Activated CD8-positive, alpha-beta memory T cell treated with anti-CD3 and anti-CD28 coated beads, Interleukin-2, amount 10 ng/mL, durations not matched to agents 7 days and 5 days (primary cell): ENCODE measurements at regions not wholly inside any gene's neighbourhood (a gene's known extent, or its start where the extent isn't known, plus 50 kb on each side); places are given as distances from the start of the nearest gene placed in this dataset.
A peak's percentile ranks its signal among the peaks of the same experiment; 100 is the strongest.

ENCODE experiments used
- ATAC-seq: fragments of 150-1000 bp; cut with Tn5 transposase; one replicate; pipeline ENCODE4 v1.10.0; 2021; ENCODE audit warnings: moderate library complexity
- CTCF ChIA-PET: fragments of 350-600 bp; sonication (Branson Sonifier 250); formaldehyde crosslinking; loops from one replicate; lab custom pipeline; 2021; ENCODE audit warnings: antibody characterized with exemption; lab: Charles Lee
- DNase-seq: peaks from one replicate; pipeline ENCODE4 v3.0.0-alpha.2; 2020
- H3K27ac Mint-ChIP-seq: one replicate; pipeline ENCODE4 v1.8.0; 2021; ENCODE audit warnings: mild to moderate bottlenecking, mixed read lengths
- H3K27me3 Mint-ChIP-seq: one replicate; pipeline ENCODE4 v1.8.0; 2021; ENCODE audit warnings: mixed read lengths
- H3K36me3 Mint-ChIP-seq: one replicate; pipeline ENCODE4 v1.8.0; 2021; ENCODE audit warnings: mild to moderate bottlenecking, mixed read lengths
- H3K4me1 Mint-ChIP-seq: one replicate; pipeline ENCODE4 v1.8.0; 2021; ENCODE audit warnings: mixed read lengths
- H3K4me3 Mint-ChIP-seq: one replicate; pipeline ENCODE4 v1.8.0; 2021; ENCODE audit warnings: mild to moderate bottlenecking, moderate library complexity, mixed read lengths
- H3K9me3 Mint-ChIP-seq: one replicate; pipeline ENCODE4 v1.8.0; 2022; ENCODE audit warnings: low read depth, mixed read lengths

DNA sequence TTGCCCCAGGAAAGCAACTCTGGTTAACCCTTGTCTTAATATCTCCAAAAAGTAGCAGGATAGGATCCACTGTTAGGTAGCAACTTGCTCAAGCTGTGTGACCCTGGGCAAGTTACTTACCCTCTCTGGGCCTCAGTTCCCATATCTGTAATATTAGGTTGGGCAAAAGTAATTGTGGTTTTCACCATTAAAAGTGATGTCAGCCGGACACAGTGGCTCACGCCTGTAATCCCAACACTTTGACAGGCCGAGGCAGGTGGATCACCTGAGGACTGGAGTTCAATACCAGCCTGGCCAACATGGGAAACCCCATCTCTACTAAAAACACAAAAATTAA, 179.3 kb downstream of the FOXL1 start:
- Mint-ChIP-seq H3K27ac (no peak overlapping the region), H3K4me1 (peaks cover 6% of the 10 kb centered on the region), H3K9me3 (no peaks in the 10 kb centered on the region), H3K4me3 (no peak overlapping the region), H3K27me3 (peaks cover 29% of the 10 kb centered on the region), H3K36me3 (no peaks in the 10 kb centered on the region)
- DNase-seq (no peak), ATAC-seq (no peak)
- CTCF ChIA-PET: no interaction called here

DNA sequence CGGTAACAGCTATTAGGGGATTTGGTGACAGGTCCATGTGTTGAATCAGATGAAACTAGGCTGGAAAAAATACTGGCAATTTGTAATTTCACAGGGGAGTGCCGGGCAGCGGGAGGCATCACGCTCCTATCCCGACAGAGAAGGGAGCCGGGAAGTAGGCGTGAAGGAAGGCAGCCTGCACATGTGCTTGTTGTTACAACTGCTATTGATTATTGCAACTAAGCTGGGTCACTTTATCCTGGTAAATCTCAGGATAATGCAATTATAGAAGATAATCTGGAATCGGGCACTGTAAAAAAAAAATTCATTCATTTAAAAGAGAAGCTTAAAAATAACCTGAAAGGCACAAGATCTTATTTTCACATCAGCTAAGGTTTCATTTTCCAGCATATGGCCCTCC, 180.6 kb downstream of the FOXL1 start:
- DNase-seq: no peak
- ATAC-seq: no peak
- Mint-ChIP-seq H3K4me3 (no peak overlapping the region), H3K27me3 (peaks cover 29% of the 10 kb centered on the region), H3K9me3 (no peaks in the 10 kb centered on the region), H3K27ac (no peak overlapping the region), H3K36me3 (no peaks in the 10 kb centered on the region), H3K4me1 (peaks cover 6% of the 10 kb centered on the region)
- CTCF ChIA-PET: no interaction called here

DNA sequence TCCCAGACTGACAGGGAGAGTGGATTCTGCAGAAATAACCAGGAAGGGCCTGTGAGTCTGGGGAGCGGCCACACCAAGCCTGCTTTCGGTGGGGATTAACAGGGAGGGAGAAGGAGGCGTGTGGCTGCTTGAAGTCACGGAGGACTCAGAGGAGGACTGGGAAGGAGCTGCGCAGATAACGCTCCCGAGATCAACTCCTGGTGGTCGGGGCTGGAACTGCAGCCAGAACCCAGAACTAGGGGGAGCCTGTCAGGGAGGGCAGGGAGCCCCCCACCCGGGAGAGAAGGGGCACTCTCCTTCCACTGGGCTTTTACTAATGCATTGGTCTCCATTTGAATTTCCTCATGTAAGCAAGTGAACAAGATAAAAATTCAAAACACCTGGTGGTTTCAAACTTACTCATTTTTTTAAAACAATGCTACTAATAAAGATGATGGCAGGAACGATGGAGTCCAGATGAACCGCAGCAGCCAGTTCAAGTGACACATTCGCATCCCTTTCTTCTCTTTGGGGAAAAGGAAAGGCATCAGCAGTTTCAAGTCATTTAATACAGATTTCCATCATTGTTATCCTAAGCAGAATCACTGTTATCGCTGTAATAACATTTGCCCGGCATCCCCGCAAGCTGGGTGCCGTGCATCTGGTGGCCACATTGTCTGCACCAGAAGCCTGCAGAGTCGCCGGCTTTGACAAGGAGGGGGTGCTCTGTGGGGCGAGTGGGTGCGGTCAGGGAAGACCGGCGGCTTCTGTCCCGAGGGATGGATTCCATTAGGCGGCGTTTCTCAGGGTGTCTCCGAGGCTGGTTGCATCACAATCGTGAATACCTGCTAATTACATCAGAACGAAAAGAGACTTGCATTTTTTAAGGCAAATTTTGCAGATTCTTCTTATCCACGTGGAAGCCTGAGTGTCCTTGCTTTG, 183.0 kb downstream of the FOXL1 start:
- H3K36me3 Mint-ChIP-seq: no peaks in the 10 kb centered on the region
- CTCF ChIA-PET: interaction anchor here (1.4 to 1.7 kb wide), 2 partner anchors 197 to 302 kb away, joined by 3 to 5 read pairs; no protein-coding TSS in a partner anchor
- DNase-seq (peak; percentile 56), ATAC-seq (no peak)
- peaks cover 29% of the 10 kb centered on the region for H3K27me3 Mint-ChIP-seq
- H3K4me1 Mint-ChIP-seq: peaks cover 6% of the 10 kb centered on the region
- H3K27ac Mint-ChIP-seq: no peak overlapping the region
- H3K4me3 Mint-ChIP-seq: no peak overlapping the region
- H3K9me3 Mint-ChIP-seq: no peaks in the 10 kb centered on the region

DNA sequence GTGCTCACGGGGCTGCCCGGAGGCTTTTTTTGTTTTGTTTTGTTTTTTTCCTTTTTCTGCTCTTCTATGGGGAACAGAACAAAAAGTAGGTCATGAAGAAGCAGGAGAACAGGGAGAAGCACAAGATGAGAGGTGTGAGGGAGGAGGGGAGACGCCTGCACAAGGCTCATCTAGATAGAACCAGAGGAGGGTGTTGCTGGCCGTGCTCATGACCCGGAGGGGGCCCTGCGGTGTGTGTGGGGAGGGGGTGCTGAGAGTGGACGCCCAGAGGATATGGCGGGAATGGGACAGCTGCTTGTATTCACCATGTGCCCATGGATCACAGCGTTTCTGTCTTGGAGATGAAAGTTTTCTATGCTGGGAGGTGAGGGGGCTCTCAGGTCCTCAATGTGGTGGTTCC, 183.7 kb downstream of the FOXL1 start:
- CTCF ChIA-PET: no interaction called here
- Mint-ChIP-seq H3K27ac (no peak overlapping the region), H3K36me3 (no peaks in the 10 kb centered on the region), H3K9me3 (no peaks in the 10 kb centered on the region), H3K4me3 (no peak overlapping the region), H3K4me1 (peaks cover 5% of the 10 kb centered on the region), H3K27me3 (peaks cover 27% of the 10 kb centered on the region)
- no peak for ATAC-seq
- DNase-seq: no peak

- Mint-ChIP-seq H3K27me3 (peaks cover 18% of the 10 kb centered on the region), H3K4me1 (no peaks in the 10 kb centered on the region), H3K27ac (no peak overlapping the region), H3K4me3 (no peak overlapping the region), H3K36me3 (no peaks in the 10 kb centered on the region), H3K9me3 (no peaks in the 10 kb centered on the region)
- no peak for DNase-seq
- ATAC-seq: no peak
- CTCF ChIA-PET: interaction anchor here (1.2 kb wide), 1 partner anchor 17 kb away, joined by 3 read pairs; no protein-coding TSS in a partner anchor
These were observed 185.5 kb downstream of the FOXL1 start for GRCh38 chr16:86763819-86764218.

DNA sequence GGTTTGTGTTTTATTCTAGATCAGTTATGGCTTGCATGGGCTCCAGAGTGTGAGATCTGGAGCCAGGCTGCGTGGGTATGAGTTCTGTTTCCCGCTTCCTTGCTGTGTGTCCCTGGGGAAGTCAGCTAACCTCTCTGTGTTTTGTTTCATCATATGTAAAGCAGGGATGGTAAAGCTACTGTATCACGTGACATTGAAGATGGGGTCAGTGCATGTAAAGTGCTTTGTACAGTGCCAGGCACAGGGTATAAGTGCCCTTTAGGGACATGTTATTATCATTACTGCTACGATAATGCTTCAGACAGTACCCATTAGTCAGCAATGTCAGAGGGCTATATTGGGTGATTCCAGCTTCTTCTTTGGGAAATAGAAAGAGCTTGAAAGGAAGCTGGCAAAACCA, 186.2 kb downstream of the FOXL1 start:
- Mint-ChIP-seq H3K27ac (no peak overlapping the region), H3K4me3 (no peak overlapping the region), H3K36me3 (no peaks in the 10 kb centered on the region), H3K27me3 (peaks cover 10% of the 10 kb centered on the region), H3K9me3 (no peaks in the 10 kb centered on the region), H3K4me1 (no peaks in the 10 kb centered on the region)
- CTCF ChIA-PET: interaction anchor here (1.2 kb wide), 1 partner anchor 16 kb away, joined by 3 read pairs; no protein-coding TSS in a partner anchor
- DNase-seq (no peak), ATAC-seq (no peak)

- no peaks in the 10 kb centered on the region for H3K9me3 Mint-ChIP-seq
- H3K27me3 Mint-ChIP-seq: peaks cover 6% of the 10 kb centered on the region
- no peak for DNase-seq
- CTCF ChIA-PET: no interaction called here
- H3K4me3 Mint-ChIP-seq: no peak overlapping the region
- no peaks in the 10 kb centered on the region for H3K36me3 Mint-ChIP-seq
- no peak for ATAC-seq
- no peak overlapping the region for H3K27ac Mint-ChIP-seq
- no peaks in the 10 kb centered on the region for H3K4me1 Mint-ChIP-seq
These were observed 187.2 kb downstream of the FOXL1 start for GRCh38 chr16:86765389-86766026.

DNA sequence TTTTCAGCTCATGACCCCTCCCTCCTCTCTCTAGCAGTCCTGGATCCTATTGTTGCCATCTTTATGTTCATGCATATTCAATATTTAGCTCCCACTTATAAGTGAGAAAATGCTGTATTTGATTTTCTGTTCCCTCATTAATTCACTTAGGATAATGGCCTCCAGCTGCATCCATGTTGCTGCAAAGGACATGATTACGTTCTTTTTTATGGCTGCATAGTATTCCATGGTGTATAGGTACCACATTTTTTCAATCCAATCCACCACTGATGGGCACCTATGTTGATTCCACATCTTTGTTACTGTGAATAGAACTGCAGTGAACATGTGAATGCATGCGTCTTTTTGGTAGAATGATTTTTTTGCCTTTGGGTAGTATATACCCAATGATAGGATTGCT, 188.4 kb downstream of the FOXL1 start:
- H3K27ac Mint-ChIP-seq: no peak overlapping the region
- no peaks in the 10 kb centered on the region for H3K4me1 Mint-ChIP-seq
- CTCF ChIA-PET: no interaction called here
- DNase-seq (no peak), ATAC-seq (no peak)
- H3K4me3 Mint-ChIP-seq: no peak overlapping the region
- H3K36me3 Mint-ChIP-seq: no peaks in the 10 kb centered on the region
- no peaks in the 10 kb centered on the region for H3K9me3 Mint-ChIP-seq
- H3K27me3 Mint-ChIP-seq: peaks cover under 1% of the 10 kb centered on the region

- Mint-ChIP-seq H3K4me1 (no peaks in the 10 kb centered on the region), H3K27ac (no peak overlapping the region), H3K4me3 (no peak overlapping the region), H3K27me3 (no peaks in the 10 kb centered on the region), H3K36me3 (no peaks in the 10 kb centered on the region), H3K9me3 (no peaks in the 10 kb centered on the region)
- DNase-seq (no peak), ATAC-seq (no peak)
- CTCF ChIA-PET: no interaction called here
These were observed 190.0 kb downstream of the FOXL1 start for GRCh38 chr16:86768228-86768791.

DNA sequence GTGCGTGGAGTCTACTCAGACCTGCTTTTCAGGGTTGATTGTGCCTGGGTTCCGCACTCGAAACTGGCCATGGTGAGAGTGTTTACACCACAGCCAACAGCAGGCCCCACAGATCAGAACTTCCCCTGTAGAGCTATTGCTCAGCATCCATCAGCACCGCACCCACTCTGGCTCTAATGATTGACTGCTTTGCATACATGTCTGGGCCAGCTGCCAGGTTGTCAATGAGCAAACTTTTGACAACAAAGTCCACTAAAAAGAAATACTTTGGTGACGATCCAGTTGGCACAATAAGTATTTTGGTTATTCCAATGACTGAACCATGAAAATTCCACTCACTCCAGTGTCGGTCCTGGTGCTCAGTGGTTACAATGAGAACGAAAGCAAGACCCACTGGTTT, 190.7 kb downstream of the FOXL1 start:
- no peaks in the 10 kb centered on the region for H3K9me3 Mint-ChIP-seq
- H3K4me1 Mint-ChIP-seq: no peaks in the 10 kb centered on the region
- CTCF ChIA-PET: no interaction called here
- H3K27me3 Mint-ChIP-seq: no peaks in the 10 kb centered on the region
- H3K4me3 Mint-ChIP-seq: no peak overlapping the region
- H3K36me3 Mint-ChIP-seq: no peaks in the 10 kb centered on the region
- no peak overlapping the region for H3K27ac Mint-ChIP-seq
- ATAC-seq: no peak
- no peak for DNase-seq

DNA sequence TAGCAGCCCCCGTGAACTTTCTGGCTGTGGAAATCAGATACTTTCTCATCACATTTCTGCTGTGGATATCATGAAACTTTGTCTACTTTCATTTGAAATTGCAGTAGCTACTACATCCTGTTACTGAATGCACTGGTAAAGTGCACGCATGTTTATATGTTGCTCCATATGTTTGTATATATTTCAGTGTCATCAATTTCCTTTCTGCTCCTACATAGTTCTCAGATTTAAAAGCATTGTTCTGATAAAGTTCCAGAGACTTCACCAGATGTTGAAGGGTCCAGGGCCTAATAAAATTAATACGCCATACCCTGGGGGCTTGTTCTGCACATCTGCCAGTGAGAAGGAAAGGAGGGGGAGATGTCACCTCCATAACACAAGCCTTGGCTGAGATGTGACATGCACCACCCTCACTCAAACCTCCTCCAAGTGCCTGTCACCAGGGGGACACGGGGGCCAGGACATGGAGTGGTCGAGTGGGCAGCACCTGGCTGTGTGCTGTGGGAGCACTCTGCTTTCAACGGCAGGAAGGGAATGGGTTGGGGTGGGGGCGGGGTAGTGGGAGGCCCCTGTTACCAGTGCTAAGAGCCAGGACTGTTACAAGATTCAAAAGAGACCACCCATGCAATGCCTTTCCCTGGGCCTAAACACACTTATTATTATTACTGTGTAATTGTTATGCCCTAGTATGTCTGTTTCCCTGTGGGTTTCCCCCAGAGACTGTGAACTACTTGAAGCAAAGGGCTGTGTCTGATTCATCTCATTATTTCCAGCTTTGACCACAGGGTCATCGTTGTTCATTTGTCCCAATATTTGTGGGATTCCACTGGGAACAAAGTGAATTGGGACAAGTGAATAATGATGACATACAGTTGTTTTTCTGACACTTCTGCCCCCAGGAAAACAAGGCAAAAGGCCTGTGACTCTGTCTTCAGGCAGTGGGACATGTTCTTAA, 193.4 kb downstream of the FOXL1 start:
- Mint-ChIP-seq H3K4me1 (no peaks in the 10 kb centered on the region), H3K4me3 (no peak overlapping the region), H3K27ac (no peak overlapping the region), H3K9me3 (no peaks in the 10 kb centered on the region), H3K27me3 (peaks cover 2% of the 10 kb centered on the region), H3K36me3 (no peaks in the 10 kb centered on the region)
- DNase-seq (no peak), ATAC-seq (no peak)
- CTCF ChIA-PET: no interaction called here

DNA sequence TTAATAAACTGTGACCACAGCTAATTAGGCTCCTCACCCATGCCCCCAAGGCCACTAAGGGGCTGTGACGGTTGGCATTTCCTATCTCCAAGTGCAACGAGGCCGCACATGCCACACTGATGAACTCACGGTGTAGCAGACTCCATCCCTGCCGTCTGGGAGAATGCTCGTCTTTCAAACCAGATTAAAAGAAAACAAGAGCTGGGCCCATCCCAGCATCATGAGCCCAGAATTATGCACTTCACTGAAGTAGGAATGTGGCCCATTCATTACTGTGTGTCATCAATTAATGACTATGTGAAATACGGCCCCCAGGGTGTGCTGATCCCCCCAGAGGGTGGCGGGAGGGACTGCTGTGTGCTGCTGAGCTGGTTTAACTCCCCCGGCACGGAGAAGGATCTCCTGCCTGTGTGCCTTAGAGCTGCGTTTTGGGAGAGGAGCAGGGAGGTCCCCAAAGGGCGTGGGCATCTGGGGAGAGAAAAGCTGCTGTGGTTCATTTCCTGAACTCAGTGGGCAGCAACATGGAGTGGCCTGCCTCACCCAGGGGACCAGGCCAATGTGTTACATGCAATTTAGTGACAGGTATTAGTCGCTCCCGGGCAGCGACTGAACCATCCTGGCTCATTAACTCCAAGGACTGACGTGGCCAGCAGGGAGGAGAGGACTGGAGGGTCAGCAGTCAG, 194.5 kb downstream of the FOXL1 start:
- Mint-ChIP-seq H3K4me1 (no peaks in the 10 kb centered on the region), H3K27ac (no peak overlapping the region), H3K36me3 (no peaks in the 10 kb centered on the region), H3K9me3 (no peaks in the 10 kb centered on the region), H3K27me3 (peaks cover 2% of the 10 kb centered on the region), H3K4me3 (no peak overlapping the region)
- DNase-seq: no peak
- CTCF ChIA-PET: no interaction called here
- ATAC-seq: no peak

DNA sequence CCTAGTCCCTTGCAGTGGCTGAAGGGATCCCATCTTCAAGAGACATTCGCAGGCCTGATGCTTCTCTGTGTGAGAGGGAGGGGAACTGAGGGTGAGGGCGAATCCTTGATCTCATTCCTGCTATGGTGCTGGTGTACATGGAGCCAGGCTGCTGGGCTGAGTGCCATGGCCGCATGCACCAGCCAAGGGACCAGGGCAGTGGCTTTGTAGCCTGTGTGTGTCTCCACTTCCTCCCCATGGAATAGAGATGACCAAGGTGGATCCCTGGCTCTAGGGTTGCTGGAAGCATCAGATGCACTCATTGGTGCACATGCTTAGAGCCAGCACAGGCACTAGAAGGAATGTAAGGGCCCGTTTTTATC, 195.0 kb downstream of the FOXL1 start:
- Mint-ChIP-seq H3K4me3 (no peak overlapping the region), H3K36me3 (no peaks in the 10 kb centered on the region), H3K9me3 (no peaks in the 10 kb centered on the region), H3K27ac (no peak overlapping the region), H3K4me1 (no peaks in the 10 kb centered on the region), H3K27me3 (peaks cover 2% of the 10 kb centered on the region)
- ATAC-seq (no peak), DNase-seq (no peak)
- CTCF ChIA-PET: no interaction called here
